ENCODE measurements at regions not wholly inside any gene's neighbourhood (a gene's known extent, or its start where the extent isn't known, plus 50 kb on each side); places are given as distances from the start of the nearest gene placed in this dataset.

GRCh38 chr22:48885271-48885918 is 942.3 kb downstream of the BRD1 start:
- H3K9ac ChIP-seq (ENCODE audit: low read depth, low read length, poor library complexity, severe bottlenecking): no peak overlapping the region
- no peaks in the 10 kb centered on the region for H3K4me1 ChIP-seq (ENCODE audit: insufficient read depth, low read length, poor library complexity, severe bottlenecking)
- H3K36me3 ChIP-seq (ENCODE audit: insufficient read depth, low read length): no peaks in the 10 kb centered on the region
- no peak overlapping the region for H2AFZ ChIP-seq (ENCODE audit: low read length)
- no peak overlapping the region for H3K4me3 ChIP-seq (ENCODE audit: low read length, poor library complexity, severe bottlenecking)
- H3K79me2 ChIP-seq (ENCODE audit: insufficient read depth, low read length): no peaks in the 10 kb centered on the region
- no peaks in the 10 kb centered on the region for H4K20me1 ChIP-seq (ENCODE audit: insufficient read depth, low read length, poor library complexity, severe bottlenecking)
- TF ChIP-seq EZH2phosphoT487 (IDR thresholded peaks at IDR 0.05; ENCODE audit: borderline replicate concordance) (no peak), CTCF (conservative IDR thresholded peaks at IDR 0.05; ENCODE audit: low read length) (no peak)
- no peaks in the 10 kb centered on the region for H3K9me2 ChIP-seq (replicated peaks; ENCODE audit: low read depth, low read length)
- H3K27me3 ChIP-seq (ENCODE audit: insufficient read depth, low read length, poor library complexity, severe bottlenecking): no peaks in the 10 kb centered on the region
- H3K4me2 ChIP-seq (ENCODE audit: low read depth, low read length, poor library complexity, severe bottlenecking): no peak overlapping the region
- no peaks in the 10 kb centered on the region for H3F3A ChIP-seq (ENCODE audit: low read depth)
- peaks cover 16% of the 10 kb centered on the region; the same call in 1 of the 2 replicates for H3K9me3 ChIP-seq (ENCODE audit: insufficient read depth, low read depth, low read length)

GRCh38 chr22:48884786-48885185 is 942.9 kb downstream of the BRD1 start:
- Histone ChIP-seq H3K4me1 (ENCODE audit: insufficient read depth, low read length, poor library complexity, severe bottlenecking) (no peaks in the 10 kb centered on the region), H3K9me2 (replicated peaks; ENCODE audit: low read depth, low read length) (no peaks in the 10 kb centered on the region), H3K9me3 (ENCODE audit: insufficient read depth, low read depth, low read length) (peaks cover 14% of the 10 kb centered on the region; the same call in 1 of the 2 replicates), H3K9ac (ENCODE audit: low read depth, low read length, poor library complexity, severe bottlenecking) (no peak overlapping the region), H3F3A (ENCODE audit: low read depth) (no peaks in the 10 kb centered on the region), H3K4me2 (ENCODE audit: low read depth, low read length, poor library complexity, severe bottlenecking) (no peak overlapping the region), H3K36me3 (ENCODE audit: insufficient read depth, low read length) (no peaks in the 10 kb centered on the region), H3K27me3 (ENCODE audit: insufficient read depth, low read length, poor library complexity, severe bottlenecking) (no peaks in the 10 kb centered on the region), H3K4me3 (ENCODE audit: low read length, poor library complexity, severe bottlenecking) (no peak overlapping the region), H4K20me1 (ENCODE audit: insufficient read depth, low read length, poor library complexity, severe bottlenecking) (no peaks in the 10 kb centered on the region), H3K79me2 (ENCODE audit: insufficient read depth, low read length) (no peaks in the 10 kb centered on the region), H2AFZ (ENCODE audit: low read length) (no peak overlapping the region)
- no peak for TF ChIP-seq CTCF (conservative IDR thresholded peaks at IDR 0.05; ENCODE audit: low read length)
- TF ChIP-seq EZH2phosphoT487 (IDR thresholded peaks at IDR 0.05; ENCODE audit: borderline replicate concordance): no peak

- peaks cover 11% of the 10 kb centered on the region; the same call in 1 of the 2 replicates for H3K9me3 ChIP-seq (ENCODE audit: insufficient read depth, low read depth, low read length)
- no peaks in the 10 kb centered on the region for H3K79me2 ChIP-seq (ENCODE audit: insufficient read depth, low read length)
- no peak overlapping the region for H3K4me2 ChIP-seq (ENCODE audit: low read depth, low read length, poor library complexity, severe bottlenecking)
- no peak overlapping the region for H3K9ac ChIP-seq (ENCODE audit: low read depth, low read length, poor library complexity, severe bottlenecking)
- no peaks in the 10 kb centered on the region for H4K20me1 ChIP-seq (ENCODE audit: insufficient read depth, low read length, poor library complexity, severe bottlenecking)
- H3K4me1 ChIP-seq (ENCODE audit: insufficient read depth, low read length, poor library complexity, severe bottlenecking): no peaks in the 10 kb centered on the region
- no peaks in the 10 kb centered on the region for H3K27me3 ChIP-seq (ENCODE audit: insufficient read depth, low read length, poor library complexity, severe bottlenecking)
- no peaks in the 10 kb centered on the region for H3K9me2 ChIP-seq (replicated peaks; ENCODE audit: low read depth, low read length)
- no peak overlapping the region for H3K4me3 ChIP-seq (ENCODE audit: low read length, poor library complexity, severe bottlenecking)
- H2AFZ ChIP-seq (ENCODE audit: low read length): no peak overlapping the region
- H3K36me3 ChIP-seq (ENCODE audit: insufficient read depth, low read length): no peaks in the 10 kb centered on the region
- no peaks in the 10 kb centered on the region for H3F3A ChIP-seq (ENCODE audit: low read depth)
- no peak for TF ChIP-seq CTCF (conservative IDR thresholded peaks at IDR 0.05; ENCODE audit: low read length)
- TF ChIP-seq EZH2phosphoT487 (IDR thresholded peaks at IDR 0.05; ENCODE audit: borderline replicate concordance): no peak
These were observed 943.3 kb downstream of the BRD1 start for GRCh38 chr22:48884324-48884723.
